GM18508 (cell line): ENCODE measurements at regions not wholly inside any gene's neighbourhood (a gene's known extent, or its start where the extent isn't known, plus 50 kb on each side); places are given as distances from the start of the nearest gene placed in this dataset.

Experiments
- ATAC-seq: cut with Tn5 transposase; IDR thresholded peaks from one replicate; pipeline ENCODE4 v1.9.1; 2021; ENCODE audit warnings: moderate number of reproducible peaks; ENCODE audit not compliant: insufficient read depth, unreplicated experiment

DNA sequence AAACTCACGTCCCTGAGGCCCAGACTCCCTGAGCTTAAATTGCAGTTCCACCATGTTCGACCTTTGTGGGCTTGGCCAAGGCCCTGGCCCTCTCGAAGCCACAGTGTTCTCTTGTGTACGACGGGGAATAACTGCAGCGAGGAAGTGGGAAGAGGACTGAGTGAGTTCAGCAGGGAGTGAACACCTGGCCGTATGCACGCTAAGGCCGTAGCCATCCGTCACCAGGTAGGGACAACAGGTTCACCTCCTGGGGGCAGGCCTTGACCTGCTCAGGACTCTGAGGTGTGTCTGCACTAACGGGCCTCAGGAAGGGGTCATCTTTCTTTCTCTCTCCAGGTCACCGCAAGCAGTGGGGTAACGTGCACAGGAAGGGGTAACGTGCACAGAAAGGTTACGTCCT, 67.2 kb upstream of the CTBP2 start:
- no peak for ATAC-seq

DNA sequence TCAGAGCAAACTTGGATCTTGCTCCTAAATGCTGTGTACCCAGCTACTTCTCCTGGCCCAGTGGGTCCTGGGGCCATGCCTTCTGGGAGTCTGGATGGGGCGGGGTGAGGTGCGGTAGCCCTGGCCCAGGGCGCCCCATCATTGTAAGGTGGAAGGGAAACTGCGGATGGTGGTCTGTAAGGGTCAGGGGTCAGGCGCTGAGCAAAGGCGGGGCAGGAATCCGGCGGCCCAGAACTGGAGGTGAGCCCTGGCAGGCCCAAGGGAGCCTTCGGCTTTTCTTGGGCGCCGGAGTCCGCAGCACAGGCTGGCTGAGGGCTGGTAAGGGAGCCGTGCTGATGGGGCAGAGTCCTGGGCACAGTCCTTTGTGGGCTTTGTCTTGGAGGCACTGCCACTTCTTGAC, 66.5 kb upstream of the CTBP2 start:
- ATAC-seq = no peak

DNA sequence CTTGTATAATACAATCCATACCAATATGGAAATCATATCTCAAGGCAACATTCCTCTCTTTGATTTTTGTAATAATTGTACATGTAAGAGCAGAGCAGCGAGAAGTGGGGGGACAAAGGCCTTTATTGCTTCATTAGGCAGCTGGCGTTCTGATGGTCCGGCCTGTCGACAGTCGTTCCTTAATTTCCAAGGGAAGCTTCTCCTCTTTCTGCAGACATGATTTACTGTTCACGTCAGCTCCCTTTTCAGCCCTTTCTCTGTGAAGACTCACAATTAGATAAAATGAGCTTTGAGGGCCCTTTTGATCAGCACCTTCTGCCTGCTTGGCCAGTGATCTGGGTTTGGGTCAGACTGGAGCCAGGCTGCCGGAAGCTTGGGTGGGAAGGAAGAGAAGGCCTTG, 65.6 kb upstream of the CTBP2 start:
- no peak for ATAC-seq

DNA sequence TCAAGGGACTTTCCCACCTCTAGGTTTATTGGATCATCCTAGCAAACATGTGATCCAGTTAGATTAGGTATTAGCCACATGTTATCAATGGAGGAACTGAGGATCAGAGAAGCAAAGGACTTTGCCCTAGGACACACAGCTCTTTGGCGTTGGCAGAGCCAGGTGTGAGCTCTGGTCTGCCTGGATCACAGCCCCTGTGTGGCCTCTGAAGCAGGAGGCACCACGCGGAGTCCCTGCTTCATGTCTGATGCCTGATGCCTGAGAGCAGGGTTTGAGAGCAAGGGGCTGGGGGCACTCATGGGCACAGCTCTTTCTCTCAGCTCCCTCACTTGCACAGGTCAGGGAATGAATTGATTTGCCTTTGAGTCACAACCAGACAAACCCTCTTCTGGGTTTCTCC, 64.7 kb upstream of the CTBP2 start:
- no peak for ATAC-seq

DNA sequence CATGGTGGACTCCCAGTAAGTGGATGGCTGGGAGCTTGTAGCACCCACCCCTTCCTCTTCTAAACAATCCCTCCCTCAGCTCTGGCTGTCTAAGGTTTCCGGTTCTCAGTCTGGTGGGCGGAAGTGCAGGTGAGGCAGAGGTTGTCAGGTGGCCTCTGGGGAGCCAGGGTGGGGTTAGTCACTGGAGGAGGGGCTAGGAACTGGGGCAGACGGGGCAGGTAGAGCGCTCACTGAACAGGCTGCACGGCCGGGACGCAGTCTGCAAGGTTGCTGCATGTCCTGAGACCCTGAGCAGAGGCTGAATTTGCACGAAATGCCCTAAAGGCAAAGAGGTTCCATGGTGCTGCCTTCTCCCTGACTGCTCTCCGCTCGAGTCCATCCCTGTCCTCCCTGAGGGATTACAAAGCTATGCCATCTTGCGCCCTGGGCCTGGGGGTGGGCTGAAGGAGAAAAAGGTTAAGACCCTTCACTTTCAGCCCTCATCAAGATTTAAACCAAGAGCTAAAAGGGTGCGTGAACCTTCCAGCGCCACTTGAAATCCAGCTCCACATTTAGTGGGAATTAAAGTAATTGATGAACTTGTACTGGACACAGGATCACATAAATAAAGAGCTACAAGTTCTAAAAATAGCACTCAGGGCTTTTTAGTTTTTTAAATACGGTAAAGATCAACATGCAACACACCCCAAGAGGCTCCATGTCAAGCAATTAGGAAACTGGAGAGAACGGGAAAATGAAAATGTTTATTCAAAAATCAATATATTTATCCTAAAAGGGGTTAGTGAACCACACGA, 62.3 kb upstream of the CTBP2 start:
- no peak for ATAC-seq

DNA sequence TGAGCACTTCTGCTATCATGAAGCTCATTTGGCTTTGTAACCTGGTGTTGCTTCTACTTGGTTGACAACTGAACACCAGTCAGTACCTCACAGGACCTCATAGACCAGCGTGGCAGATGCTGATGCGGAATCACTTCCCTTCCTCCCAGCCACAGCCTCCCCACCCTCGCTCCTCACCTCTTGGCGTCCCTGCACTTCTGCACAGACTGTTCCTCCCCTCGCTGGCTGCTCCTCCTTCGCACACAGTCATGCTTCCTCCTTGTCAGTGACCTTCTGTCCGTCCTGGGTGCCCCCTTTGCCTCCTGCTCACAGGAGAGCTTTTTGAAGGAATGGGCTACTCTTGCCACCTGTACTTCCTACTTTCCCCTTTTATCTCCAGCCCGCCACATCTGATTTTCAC, 61.4 kb upstream of the CTBP2 start:
- no peak for ATAC-seq

DNA sequence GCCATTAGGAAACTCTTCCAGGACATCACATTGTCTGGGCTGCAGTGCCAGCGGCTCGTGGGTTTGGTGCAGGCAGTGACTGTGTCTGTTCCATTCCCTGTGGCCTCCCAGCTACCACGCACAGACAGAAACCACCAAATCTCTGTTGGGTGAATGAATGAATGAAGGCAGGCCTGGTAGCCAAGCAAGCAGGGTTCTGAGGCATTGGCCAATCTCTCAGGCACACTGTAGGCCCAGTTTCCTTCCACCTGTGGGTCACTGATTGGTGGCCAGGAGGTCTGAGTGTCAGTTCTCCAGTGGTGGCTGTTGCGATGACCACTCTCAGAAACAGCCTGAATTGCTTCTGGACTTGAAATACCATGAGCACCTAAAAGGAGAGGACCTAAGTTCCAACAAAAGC, 59.4 kb upstream of the CTBP2 start:
- ATAC-seq = no peak

DNA sequence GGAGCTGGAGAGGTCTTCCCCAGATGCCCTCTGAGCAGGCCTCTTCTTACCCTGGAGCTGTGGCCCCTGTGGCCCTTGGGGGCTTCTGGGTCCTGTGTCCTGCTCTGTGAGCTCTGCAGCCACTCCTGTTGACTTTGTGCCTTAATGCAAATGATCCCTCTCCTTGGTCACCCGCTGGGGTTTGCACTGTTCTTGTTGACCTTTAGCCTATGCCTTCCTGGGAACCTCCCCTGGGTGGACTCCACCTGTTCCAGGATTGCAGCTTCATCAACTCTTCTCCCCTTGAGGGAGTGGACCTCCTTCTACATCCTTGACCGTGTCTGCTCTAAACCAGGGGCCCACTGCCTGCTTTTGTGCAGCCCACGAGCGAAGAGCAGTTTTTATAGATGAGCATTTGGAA, 58.6 kb upstream of the CTBP2 start:
- no peak for ATAC-seq

DNA sequence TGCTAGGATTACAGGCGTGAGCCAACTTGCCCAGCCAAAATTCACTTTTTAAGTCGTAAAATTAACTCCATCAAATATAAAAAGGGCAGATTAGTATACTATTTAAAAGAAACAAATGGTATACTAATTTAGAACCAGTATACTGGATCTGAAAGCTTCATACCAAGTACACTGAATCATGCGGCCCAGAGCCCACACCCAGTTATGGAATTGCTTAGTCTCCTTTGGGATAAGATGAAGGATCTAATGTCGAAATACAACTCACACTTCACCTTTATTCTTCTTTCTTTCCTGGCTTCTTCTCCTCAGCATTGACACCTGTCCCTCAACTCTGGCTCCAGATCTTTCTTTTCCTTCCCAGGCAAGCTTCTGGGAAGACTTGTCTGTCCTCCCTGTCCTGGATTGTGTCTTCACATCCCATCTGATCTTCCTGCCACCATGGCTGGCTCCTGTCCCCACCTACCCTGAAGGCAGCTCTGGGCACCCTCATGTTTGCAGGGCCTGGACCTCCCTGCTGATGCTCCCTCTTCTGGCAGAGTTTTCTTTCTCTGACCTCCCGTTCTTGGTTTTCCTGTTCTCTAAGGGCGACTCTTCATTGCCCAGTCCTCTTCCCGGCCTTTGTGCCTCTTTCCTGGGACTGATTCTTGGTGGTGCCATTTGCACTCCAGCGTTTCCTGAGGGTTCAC, 57.8 kb upstream of the CTBP2 start:
- no peak for ATAC-seq

DNA sequence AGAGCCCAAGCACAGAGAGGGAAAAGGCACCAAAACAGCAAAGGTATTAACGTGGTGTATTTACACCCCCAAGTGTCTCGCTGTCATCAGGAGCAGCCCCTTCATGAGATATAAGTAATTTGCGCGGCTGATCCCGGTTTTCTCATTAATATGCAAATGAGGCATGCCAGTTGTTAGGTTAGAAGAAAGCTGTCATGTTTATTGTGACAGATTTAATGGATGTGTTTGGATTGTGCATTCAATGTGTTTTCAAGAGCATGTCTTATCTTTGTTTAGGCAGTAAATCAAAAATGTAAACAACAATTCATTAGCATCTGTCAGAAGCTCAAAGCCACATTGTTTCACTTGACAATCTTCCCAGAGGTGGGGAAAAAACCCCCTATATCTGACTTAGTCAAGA, 56.5 kb upstream of the CTBP2 start:
- no peak for ATAC-seq

DNA sequence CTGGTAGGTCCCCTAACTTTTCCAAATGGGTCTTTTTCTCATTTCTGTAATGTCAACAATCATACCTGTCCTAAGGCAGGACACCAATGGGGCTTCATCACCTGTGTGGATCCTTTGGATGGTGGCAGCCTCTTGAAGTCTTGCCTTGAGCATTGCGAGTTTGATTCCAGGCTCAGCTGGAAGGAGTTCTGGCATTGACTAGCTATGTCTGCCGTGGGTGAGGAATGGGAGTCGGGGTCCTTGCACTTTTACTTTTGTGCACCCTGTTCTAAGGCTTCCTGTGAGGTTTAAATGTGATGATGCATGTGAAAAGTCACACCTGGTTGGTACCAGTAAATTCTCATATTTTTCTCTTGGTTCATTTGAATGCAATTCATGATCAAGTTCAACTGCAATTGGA, 55.9 kb upstream of the CTBP2 start:
- no peak for ATAC-seq

DNA sequence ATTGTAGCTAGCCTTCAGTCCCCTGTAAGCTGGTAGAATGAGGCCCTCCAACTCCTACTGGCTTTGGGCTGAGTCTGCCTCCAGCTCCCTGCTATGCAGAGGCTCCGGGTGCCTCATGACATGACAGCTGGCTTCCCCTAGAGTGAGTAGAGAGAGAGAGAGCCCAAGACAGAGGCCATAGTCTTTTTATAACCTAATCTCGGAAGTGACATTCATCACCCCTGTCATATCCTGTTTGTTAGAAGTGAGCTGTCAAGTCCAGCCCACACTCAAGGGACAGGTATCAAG, 53.9 kb upstream of the CTBP2 start:
- no peak for ATAC-seq

DNA sequence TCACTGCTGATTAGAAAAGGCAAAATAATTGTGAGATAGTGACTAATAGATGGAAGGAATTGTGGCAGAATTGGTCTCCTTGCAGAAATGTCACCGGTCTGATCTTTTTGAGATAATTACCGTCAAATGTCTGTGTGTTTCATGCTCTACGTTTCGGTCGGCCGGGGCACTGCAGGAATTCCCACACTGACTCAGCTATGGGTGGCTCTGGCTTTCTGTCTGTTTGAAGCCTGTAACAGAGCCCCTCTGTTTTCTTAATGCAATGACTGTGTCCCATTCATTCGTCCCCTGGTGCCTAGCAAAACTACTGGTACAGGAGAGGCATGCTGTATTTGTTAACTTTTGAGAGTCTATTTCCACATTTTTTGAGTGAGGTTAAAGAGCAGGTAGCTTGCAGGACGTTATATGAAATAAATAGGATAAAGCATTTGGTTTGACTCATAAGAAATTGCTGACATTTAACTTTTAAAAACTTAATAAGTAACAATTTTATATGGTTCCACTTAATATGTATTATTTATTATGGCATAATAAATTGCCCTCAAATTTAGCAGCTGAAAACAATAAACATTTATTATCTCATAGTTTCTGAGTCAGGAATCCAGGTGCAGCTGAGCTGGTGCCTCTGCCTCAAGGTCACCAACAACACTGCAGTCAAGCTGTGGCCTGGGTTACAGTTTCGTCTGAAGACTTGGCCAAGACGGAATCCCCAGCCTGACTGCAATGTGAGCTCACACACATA, 53.3 kb upstream of the CTBP2 start:
- no peak for ATAC-seq

DNA sequence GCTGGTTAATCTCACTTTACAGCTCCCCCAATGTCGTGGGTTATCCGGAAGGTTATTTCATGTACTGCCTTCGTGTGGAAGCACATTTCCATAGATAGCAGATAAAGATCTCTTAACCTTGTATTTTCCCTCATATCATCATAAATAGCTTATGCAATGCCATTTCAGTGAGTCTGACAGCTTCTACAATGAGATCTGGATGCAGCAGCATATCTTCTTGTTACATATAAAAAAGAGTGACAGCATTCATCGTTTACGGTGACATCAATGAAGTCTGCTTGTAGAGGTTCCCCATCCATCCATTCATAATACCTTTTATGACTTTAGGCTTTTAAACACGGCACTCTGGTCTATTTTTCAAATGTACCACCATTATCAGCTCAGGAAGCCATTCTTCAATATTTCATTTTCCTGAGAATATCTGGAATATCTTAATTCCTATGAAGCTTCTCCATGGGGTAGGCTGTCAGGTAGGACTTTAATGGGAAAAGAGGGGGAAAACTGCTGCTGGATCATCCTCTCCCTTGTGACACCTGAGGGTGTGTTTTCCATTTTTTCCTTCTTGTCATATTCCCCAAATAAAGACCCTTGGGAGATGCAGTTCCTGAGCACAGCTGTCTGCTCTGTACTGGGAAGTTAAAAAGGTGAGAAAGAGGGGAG, 51.9 kb upstream of the CTBP2 start:
- ATAC-seq = no peak
